HG02759 (cell line): ENCODE measurements at regions not wholly inside any gene's neighbourhood (a gene's known extent, or its start where the extent isn't known, plus 50 kb on each side); places are given as distances from the start of the nearest gene placed in this dataset.

Experiments used
- ATAC-seq: cut with Tn5 transposase; IDR thresholded peaks from one replicate; pipeline ENCODE4 v1.9.1; 2021; ENCODE audit warnings: mild to moderate bottlenecking, moderate library complexity; ENCODE audit not compliant: unreplicated experiment

- no peak for ATAC-seq
Observed at GRCh38 chr2:43171789-43172188, 54.6 kb downstream of the ZFP36L2 start.

- no peak for ATAC-seq
Observed at GRCh38 chr2:43170405-43171105, 55.9 kb downstream of the ZFP36L2 start.

DNA sequence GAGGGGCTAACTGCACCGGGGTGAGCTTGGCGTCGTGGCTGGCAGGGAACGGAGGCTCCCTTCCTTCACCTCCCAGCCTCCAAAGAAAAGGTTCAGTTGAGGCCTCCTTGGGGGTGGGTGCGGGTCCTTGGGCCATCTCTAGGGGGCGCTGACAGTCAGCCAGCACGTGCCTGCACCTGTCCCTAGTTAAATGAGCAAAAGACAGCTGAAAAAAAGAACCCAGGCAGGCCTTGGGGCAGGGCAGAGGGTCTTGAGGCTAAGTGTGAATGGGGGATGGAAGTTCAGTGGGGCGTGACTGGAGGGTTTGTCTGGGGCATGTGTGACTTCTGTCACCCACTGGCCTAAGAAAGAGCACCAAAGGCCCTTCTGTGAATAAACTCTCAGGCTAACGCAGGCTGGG lies 56.4 kb downstream of the ZFP36L2 start:
- ATAC-seq = no peak

- ATAC-seq = peak; percentile 48
Observed at GRCh38 chr2:43169099-43169945, 57.1 kb downstream of the ZFP36L2 start.

DNA sequence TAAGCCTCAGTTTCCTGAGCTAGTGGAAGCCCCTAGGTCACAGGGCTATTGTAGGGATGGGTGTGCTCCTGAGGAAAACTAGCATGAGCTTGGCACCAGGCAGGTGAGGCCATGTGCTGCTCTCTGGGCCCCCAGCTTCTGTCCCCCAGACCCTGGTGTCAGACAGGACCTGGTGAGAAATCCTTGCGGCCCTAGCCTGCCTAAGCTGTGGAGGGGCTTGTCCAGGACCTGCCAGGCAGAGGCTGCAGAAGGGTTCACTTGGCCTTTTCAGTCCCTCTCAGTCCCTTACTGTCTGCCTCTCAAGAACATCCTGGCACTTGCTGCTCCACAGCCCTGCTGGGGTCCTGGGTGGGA lies 58.4 kb downstream of the ZFP36L2 start:
- ATAC-seq = no peak

DNA sequence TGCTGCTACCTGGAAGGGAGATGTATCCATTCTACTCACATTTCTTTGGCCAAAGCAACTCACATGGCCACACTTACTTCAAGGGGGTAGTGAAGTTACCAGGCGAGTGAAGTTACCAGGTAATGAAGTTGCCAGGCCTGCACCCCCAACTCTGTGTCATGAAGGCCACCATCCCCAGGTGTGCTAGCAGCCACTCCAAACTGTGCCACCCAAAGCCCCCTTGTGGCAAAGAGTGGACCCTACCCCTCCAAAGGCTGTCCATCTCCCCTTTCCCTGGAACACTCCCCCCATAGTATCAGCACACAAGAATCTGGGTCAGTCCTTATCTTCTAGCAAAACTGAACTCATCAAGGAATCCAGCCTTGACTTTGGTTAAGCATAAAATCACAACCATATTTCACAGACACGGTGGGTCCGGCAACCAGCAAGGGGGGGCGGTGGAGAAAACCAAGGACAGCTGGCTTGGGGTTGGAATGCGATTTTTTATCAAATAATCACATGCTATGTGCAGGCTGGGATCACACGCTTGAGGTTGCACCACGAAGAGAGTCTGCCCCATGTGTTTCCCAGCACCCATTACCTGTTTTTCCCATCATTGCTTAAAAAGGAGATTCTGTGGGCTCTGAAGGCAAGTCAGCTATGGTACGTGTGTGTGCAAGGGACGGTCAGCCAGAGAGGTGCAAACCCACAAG lies 60.9 kb downstream of the ZFP36L2 start:
- ATAC-seq = no peak

GRCh38 chr2:43164686-43165085 lies 61.7 kb downstream of the ZFP36L2 start:
- ATAC-seq = no peak

DNA sequence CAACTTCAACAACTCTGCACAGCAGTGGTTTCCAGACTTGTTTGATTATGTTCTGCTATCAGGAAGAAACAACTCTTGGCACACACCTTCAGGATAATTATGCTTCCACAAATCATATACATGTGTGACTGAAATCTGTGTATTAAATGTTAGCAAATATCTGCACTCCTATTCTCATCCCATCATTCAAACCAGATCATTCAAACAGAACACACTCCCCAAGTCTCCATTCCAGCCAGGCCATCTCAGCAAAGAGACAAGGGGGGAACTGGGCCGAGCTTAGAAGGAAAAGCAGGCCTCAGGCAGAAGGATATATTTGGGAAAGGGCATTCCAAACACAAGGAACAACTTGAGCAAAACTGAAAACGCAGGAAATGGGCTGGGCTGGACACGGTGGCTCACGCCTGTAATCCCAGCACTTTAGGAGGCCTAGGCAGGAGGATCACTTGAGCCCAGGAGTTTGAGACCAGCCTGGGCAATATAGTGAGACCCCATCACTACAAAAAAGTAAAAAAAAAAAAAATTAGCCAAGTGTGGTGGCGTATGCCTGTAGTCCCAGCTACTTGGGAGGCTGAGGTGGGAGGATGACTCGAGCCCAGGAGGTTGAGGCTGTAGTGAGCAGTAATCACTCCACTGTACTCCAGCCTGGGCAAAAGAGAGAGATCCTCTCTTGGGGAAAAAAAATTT lies 62.7 kb downstream of the ZFP36L2 start:
- no peak for ATAC-seq

DNA sequence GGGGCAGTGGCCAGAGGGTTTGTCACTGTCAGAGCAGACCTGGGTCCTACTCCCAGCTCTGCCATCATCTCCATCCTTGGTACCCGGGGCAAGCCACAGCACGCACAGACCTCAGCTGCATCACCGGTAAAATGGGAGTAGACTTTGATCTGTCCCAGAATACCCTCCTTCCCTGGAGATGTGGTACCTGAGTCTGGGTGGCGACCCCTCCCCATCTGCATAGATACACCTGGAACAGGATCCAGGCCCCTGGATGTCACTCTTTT lies 64.0 kb downstream of the ZFP36L2 start:
- no peak for ATAC-seq

DNA sequence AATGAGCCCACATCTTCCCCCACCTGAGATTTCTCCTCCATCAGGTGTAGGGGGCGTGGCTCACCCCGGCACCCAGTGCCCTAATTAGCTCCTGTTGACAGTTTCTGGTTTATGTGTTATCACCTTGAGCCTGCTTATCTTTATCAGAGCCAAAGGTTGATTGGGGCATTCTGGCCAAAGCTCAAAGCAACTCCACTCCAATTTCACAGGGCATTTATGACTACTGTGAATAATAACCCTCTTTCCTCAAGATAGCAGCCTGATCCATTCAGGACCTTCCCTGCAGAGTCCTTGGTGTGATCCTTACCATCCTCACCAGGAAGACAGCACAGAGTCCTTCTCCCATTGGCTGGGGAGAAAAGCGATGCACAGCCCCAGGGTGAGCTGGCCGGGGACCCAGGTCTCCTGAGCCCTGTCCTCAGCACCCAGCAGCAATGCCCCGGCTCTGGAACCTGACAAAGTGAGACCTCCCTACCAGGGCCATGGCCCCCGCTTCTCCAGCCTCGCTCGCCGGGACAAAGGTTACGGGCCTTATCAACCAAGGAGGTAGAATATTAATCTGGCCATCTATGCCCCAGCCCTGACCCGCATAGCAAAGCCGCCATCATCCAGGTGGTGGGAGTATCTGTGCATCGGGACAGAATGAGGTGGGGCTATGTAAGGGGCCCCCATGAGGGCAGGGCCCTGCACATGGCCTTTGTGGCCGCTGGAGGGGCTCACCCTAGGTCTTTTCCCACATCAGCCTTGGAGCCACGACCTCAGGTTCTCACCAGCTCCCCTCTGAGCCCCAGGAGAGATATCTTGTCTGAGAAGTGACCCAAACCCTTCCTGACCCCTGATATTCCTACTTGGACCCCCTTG lies 64.5 kb downstream of the ZFP36L2 start:
- no peak for ATAC-seq

- no peak for ATAC-seq
Observed at GRCh38 chr2:43160778-43161177, 65.6 kb downstream of the ZFP36L2 start.

DNA sequence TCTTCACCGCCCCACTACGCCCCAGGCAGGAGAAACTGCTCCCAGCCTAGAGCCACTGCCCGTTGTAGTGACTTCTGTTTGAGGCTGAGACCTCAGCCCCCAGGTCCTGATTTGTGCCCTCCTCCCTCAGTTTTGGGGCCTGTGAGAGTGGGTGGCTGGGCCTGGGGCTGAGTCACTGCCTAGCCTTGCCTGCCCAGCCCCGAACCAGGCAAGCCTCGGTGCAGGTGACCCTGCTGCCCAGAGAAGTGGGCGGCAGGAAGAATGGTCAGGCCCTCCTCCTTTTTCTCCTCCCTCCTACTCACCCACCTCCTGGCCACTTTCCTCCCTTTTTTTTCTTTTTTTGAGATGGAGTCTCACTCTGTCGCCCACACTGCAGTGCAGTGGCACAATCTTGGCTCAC lies 66.6 kb downstream of the ZFP36L2 start:
- ATAC-seq = no peak

DNA sequence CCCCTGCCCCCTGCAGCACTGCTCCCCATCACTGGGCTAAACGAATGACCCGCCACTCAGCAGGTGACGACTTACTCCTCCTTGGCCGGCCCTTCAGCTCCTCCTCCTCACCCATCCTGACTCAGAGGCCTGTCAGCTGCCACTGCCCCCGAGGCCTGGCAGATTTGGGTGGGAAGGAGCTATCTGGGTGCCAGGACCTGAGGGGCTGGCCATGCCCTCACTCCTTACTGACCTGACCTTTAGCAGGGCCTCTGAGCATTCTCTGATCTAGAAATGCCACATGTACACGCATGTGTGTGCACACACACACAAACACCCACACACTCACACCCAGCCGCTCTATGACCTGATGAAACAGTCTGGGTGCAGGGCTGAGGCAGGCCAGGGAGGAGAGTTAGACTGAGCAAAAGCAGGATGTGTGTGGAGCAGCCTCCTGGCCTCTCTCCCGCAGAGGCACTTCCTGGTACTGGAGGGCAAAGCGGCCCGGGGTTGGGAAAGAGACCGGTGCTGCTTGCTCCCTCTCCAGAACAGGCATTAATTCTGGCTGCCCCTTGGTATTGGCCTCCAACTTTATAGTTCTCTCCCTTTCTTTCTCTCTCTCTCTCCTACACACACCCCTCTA lies 68.0 kb downstream of the ZFP36L2 start:
- peak; percentile 22 for ATAC-seq

DNA sequence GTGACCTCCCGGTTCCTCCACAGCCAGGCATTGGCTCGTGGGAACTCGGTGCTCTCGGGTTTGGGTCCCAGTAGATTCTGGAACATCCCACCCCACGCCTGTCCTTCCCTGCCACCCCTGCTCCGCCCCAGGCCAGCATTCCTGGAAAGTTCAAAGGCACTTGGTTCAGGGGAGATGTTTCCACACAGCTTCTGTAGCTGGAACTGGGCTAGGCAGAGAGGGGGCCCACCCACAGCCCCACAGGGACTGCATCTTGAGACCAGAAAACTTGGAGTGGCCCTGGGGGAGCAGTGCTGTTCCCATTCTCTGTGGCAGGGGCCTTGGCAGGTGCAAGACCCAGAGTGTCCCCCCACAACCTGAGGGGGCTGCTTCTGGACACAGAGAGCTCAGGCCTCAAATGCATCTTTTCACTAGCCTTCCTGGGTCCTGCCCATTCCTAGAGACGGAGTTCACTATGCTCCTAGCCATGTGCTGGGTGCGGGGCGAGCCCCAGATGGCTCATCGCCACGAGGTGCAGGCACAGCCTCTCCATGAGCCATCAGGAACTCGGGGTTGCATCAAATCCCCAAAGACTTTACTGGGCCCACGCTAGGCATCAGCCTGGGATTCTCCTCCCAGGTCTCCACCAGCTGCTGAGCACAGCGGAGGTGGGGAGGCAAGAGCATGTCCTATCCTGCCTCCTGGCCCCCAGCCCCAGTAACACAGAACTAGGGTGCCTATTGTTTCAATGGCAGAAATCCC lies 68.7 kb downstream of the ZFP36L2 start:
- ATAC-seq = no peak

GRCh38 chr2:43155851-43156411 lies 70.5 kb downstream of the ZFP36L2 start:
- no peak for ATAC-seq

DNA sequence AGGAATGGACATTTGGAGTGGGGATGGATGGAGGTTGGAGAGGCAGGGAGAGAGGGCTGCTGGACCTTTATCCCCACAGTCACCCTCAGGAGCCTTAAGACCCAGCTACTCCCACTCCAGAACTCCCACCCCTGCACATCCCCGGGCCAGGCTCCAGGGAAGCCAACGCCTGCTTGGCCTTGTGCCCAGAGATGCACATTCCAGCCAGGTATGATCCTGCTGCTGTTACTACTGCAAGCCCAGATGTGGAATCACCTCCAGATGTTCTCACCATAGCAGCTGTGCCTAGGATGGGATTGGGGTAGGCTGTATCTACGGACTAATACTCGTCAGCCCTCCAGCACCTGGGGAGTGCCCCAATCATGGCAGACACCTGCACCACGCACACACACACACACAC lies 71.7 kb downstream of the ZFP36L2 start:
- no peak for ATAC-seq

DNA sequence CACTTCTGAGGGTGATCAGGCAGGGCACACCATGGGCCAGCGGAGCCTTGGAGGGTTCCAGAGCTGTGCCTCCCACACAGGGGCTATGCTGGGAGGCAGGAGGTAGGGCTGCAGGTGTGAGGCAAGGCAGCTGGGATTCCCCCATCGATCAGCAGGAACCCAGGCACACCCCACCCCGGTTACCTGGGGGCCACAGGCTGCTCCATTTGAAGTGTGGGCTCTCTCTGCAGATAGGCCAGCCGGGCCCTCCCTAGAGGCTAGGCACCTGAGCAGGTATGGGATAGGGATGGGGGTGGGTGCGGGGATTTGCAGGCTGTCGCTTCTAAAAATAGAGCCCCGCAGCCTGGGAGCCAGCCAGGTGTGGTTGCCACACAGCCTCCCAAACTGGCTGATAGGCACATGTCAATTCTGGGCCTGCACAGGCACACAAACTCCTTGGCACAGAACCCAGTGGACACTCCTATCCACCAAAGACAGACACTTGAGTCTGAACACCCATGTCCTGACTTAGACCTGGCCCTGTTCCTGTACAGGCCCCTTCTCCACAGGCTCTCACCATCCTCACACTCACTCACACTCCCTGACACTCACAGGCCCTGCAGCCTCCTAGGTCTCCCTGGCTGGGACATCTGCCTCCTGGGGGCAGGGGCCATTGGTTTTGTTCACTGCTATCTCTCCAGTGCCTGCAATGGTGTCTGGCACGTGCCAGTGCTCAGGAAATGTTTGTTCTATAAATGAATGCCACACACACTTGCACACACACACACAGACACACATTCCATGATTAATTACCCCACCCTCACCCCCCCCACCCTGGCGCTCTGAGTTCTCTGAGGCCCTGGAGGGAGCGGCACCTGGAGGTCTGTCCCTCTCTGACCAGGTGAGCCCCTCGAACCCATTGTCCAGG lies 73.4 kb downstream of the ZFP36L2 start:
- ATAC-seq = no peak

DNA sequence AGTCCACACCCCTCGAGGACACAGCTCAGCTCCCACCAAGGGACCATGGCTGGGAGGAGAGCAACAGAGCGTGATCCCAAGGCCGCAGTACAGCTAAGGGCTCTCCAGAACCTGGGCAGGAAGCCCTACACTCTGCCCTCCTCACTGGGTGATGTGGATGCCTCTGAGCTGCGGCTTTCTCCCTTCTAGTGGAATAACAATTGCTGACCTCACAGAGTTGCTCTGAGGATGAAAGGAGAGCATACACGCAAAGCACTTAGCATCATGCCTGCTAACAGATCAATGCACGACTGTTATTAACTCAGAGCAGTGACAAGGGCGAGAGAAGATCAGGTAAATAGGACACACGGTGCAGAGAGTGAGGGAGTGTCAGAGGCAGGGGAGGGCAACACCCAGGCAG lies 74.2 kb downstream of the ZFP36L2 start:
- no peak for ATAC-seq
